HG03457 (cell line): ENCODE measurements at regions not wholly inside any gene's neighbourhood (a gene's known extent, or its start where the extent isn't known, plus 50 kb on each side); places are given as distances from the start of the nearest gene placed in this dataset.
"Not testable (repeated sequence)": the region's sequence is repeated elsewhere in the genome, so short reads cannot be mapped to it uniquely, and the experiment has no call there.

Source experiments
- ATAC-seq: cut with Tn5 transposase; IDR thresholded peaks from one replicate; pipeline ENCODE4 v1.9.1; 2021; ENCODE audit warnings: moderate number of reproducible peaks; ENCODE audit not compliant: unreplicated experiment

DNA sequence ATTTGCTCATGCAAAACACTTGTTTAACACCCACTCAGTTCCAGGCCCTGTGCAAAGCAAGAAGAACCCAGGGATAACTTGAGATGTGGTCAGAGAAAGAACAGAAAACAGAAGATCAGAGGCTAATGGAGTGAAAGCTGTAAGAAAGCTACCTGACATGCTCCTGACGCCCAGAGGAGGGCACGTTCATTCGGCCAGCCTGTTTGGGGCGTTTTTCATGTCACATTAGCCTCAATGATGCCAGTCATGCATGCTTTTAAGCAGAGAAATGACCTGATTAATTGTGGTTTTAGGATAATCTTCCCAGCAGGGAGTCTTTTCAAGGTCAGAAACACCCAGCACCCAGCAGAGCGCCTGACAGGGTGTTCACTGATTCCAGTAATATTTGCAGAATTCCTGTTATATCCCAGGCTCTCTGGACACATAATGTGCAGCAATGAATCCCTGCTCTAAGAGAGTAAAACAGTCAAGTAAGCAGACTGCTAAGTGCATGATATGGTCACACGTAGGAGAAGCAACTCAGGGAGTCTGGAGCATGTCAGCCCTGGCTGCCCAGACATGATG lies 320.0 kb downstream of the LRATD1 start:
- ATAC-seq, result no peak

DNA sequence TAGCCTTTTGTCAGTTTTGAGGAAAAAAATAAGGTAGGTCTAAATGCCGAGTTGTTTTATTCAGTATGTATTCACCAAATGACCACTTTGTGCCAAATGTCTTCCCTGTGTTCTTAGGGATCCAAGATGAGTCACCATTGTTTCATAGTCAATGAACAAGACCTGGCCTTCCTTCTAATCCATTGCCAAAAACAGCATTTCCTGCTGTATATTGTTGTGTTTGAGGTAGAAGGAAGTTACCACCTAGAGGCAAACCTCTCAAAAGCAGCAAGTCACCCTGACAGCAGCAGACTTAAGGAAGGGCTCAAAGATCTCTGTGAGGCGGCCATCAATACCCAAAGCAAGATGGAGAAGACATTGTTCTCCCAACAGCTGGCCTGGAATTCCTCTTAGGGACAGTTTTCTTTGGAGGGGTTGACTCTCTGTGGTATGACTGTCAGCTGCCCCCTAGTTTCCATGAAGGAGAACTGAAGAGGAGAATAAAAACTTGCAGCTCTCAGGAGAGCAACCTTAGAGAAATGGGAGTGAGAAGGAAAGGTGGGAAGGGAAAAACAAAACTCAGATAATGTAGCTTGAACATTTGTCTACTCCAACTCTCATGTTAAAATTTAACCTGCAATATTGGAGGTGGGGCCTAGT lies 328.3 kb downstream of the LRATD1 start:
- ATAC-seq, result no peak

DNA sequence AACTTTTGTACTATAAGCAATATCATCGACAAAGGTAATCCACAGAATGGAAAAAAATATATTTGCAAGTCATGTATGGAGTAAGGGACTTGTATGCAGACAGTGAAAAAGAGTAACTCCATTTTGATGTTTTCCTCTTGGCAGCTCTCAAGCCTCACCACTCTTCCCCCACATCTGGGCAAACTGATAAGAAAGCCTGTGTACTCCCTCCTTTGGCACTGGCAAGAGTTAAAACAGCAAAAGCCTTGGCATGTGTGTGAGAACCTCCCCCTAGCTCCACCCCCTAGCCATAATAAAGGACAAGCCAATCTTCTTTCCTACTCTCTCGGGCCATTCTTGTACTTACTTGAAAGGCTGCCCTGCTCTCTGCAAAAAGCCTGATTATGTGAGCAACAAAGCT lies 335.2 kb downstream of the LRATD1 start:
- no peak for ATAC-seq

DNA sequence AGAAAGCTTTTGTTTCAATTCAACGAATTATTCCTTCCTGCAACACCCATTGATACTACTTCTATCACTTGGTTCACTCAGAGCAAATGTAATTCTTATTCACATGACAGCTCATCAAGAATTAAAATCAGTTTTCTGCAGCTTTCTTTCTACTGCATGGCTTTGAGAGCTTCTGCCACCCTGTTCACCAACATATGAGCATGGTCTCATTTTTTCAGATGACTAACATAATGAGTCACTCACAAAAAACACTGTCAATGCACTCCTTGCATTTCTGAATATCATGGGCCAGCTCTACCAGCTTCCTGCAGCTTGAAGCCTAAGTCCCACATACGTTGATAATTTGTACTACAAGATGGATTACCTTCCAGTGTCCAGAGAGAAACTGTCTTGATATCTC lies 342.9 kb downstream of the LRATD1 start:
- no peak for ATAC-seq

DNA sequence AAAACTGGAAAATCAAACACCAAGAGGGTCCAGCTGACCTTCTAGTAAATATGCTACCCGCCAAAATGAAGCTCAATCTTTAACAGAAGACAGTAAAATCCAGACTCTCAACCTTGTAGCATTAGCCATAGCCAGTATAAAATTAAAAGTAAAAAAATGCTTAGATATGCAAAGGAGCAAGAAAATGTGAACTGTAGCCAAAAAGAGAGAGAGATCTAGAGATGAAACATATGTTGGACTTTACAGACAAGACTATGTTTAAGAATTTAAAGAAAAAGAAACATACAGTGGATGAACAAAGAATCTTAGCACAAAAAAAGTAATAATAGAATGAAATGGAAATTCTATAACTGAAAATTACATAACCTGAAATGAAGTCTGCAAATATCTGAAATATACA lies 344.5 kb downstream of the LRATD1 start:
- ATAC-seq, result no peak

DNA sequence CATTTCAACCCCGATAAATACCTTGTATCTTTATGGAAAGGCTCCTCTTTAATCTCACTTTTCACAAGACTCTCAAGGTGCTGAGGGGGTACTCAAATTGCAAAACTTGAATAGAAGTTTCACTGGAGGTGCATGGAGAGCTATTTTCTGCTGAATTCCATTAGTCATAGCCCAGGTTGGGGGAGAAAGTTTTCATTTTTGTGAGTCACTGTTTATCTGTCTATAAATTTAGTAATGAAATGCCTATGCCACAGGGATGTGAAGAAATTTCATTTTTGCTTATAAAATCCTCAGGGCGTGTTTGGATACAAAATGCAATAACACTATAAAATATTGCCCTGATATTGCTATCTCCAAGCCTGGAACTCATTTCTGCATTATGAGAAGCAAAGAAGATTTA lies 346.3 kb downstream of the LRATD1 start:
- ATAC-seq, result no peak

DNA sequence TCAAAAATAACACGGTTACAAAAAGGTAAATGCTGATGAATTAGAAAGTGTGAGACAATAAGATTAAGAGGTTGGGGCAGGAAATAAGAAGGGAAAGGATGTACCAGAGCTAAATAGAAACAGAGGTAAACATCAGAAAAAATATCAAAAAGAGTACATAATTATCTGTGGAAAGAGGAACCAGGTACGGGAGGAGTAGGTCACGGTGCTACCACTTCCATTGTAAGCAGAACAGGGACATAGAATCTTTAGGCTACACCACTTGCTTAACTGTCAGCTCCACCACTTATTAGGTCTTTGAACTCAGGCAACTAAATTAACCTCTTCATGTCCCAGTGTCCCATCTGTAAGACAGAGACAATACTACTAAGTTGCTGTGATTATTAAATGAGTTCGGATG lies 350.3 kb downstream of the LRATD1 start:
- no peak for ATAC-seq

DNA sequence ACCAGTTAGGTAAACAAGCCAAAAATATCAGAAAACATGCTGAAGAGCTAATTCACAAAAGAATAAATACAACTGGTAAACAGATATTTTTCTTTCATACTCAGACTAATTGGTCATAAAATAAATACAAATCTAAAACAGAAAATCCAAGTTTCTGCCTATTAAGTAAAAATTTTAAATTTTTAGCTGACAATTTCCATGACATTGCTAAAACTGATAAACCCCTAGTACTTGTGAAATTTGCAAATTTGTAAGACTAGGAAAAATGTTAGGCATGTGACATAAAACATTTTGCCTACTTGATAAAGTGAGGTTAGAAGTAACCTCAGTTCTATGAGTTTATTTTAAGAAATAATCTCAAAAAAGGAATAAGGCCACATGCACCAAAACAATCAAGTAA lies 356.1 kb downstream of the LRATD1 start:
- no peak for ATAC-seq

DNA sequence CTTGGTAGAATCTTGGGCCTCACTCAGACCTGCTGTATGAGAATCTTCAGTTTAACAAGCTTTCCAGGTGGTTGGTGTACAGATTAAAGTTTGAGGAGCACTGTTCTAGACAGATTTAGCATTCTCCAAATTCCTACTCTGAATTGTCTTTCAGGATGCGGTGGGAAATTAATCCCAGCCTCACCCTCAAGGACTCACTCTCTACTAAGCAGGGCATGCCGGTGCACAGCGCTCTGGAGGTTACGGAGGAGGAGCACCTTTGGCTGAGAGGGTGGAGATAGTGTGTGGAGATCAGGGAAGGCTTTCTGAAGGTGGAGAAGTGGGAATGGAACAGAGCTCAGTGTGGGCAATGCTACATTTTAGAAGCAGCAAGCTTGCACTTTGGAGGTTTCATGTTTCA lies 359.2 kb downstream of the LRATD1 start:
- ATAC-seq, result no peak

DNA sequence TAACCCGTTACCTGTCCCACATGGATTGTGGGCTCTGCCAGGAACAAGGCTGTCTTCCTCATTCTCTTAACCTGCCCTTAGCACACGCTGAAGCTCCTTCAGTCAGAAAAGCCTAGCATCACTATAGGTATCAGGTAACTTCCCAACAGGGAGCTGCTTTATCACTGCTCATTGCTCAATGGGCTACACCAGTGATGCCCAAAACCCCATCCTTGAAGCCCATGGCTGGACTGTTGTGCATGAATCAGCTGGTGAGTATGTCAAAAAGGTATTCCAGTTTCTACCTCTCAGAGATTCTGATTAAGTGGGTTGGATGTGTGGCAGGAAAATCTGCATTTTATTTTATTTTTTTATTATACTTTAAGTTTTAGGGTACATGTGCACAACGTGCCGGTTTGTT lies 362.2 kb downstream of the LRATD1 start:
- no peak for ATAC-seq

DNA sequence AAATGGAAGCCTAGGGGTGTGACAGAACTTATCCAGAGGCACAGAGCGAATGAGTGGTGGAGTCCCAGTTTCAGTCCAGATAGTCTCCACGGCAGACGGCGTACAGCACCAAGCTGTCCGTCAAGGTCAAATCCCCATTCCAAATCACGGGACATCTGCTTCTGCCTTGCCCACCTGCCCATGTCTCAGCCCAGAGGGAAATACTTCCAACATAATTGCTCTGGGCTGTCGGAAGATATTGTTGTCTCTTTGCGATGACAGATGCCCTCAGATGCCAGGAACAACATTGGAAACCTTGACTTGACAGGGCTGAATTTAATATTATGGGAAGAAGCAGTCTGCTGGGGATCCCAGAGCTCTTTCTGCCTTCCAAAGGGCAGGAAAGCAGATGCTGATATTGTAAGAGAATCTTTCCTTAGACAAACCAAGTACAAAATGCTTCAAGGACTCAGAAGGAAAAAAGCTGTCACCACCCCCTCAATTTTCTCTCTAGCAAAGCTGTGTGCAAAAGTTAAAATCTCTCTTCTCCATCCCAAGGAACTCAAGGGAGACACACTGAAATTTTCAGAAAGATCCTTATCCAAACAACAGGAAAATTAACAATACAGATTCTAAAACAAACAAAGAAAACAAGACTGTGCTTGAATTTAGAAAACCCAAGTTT lies 364.0 kb downstream of the LRATD1 start:
- no peak for ATAC-seq

DNA sequence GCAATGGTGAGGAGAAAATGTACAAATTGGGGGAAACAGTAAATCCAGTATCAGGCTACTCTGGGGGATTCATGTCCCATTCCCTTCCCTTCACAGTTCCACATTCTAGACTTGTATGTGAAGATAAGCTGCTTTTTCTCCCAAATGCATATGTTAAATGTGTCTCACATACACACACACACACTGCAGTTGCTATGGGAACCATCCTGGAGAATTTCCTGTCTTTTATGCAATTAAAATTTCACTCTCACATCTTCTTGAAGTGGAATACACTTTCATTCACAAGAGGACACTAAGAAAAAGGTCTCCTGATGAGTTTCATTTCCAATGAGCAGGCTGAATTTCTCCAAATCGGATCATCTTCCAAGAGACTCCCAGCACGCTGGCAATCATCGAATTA lies 366.0 kb downstream of the LRATD1 start:
- no peak for ATAC-seq

DNA sequence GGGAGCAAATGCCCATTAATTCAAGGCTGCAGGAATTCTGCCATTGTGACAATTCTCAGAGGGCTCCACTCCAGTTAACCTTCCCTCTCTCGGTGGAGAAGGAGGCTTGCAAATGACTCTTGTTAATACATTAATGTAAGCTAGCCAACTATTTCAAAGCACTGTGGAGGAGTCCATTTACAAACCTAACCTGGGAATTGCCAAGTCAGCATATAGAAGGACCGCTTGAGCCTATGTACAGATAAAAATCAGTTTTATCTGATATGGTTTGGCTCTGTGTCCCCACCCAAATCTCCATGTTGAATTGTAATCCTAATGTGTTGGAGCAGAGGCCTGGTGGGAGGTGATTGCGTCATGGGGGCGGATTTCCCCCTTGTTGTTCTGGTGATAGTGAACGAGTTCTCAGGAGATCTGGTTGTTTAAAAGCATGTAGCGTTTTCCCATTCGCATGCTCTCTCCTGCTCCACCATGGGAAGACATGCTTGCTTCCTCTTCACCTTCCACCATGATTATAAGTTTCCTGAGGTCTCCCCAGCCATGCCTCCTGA lies 366.7 kb downstream of the LRATD1 start:
- no peak for ATAC-seq

DNA sequence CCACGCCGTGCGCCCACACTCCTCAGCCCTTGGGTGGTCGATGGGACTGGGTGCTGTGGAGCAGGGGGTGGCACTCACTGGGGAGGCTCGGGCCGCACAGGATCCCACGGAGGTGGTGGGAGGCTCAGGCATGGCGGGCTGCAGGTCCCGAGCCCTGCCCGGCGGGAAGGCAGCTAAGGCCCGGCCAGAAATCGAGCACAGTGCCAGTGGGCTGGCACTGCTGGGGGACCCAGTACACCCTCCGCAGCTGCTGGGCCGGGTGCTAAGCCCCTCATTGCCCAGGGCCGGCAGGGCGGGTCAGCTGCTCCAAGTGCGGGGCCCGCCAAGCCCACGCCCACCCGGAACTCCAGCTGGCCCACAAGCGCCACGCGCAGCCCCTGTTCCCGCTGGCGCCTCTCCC lies 370.0 kb downstream of the LRATD1 start:
- not testable (repeated sequence) for ATAC-seq

DNA sequence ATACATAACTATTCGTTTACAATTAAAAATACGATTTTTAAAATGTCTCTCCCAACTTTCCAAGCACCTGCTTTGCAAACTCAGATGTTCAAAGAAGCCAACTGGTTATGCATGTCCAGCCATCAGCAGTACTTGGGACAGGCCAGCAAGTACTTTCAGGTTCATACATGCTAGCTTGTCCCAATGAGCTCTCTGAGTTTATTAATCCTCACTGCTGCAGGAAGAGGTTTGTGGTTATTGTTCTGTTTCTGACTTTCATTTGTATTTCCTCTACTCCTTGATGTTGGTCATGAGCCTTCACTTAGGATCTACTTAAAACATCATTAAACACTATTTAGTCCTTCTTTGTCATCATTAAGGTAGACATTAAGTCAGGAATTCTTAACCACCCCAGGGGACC lies 374.1 kb downstream of the LRATD1 start:
- peak; percentile 54 for ATAC-seq

DNA sequence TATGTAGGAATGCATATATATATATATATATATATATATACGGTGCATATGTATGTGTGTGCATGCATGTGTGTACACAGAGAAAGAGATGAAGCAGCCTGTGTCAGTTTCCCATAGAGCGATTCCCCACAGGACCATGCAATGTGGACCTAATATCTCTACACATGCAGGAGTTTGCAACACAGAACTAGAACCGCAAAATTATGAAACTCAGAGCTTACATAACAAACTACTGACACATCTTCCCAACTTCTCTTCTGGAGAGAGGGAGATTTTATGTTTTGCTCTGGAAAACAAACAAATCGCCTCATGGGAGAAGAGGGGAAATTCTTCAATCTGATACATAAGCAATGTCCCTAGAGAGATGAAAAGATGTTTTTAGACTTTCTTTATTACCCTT lies 377.2 kb downstream of the LRATD1 start:
- ATAC-seq, result no peak

DNA sequence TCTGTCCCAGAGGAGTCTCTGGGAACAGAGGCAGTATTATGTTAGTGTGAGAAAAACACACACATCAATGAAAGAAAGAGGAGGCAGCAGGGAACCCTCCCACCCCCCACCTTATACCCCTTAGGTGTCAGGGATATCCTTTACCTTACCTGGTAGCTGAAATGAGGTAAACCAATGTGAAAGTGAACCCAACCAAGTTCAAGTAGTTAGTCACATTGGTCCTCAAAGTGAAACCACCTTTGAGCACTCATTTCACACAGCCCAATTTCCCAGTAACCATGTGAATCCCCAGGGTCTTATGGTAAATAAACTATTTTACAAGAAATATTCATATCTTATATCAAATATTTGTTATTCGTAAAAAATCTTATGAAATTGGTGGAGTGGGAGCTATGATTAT lies 377.8 kb downstream of the LRATD1 start:
- no peak for ATAC-seq

DNA sequence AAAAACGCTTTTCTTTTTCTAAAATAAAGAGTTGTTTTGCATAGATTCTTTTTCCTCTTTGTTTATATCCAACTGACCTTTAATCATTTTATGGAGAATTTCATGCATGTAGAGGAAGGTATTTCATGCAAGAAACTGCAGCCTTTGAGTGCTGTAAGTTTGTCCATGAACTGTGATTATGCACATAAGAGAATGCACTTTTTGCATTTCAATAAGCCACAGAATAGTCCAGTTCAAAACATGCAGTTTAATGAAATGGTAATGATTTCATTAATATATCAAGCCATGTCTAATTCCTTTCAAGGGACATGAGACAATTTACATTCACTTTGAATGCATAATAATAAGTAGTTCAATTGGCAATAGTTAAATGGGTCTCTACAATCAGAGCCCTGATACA lies 386.3 kb downstream of the LRATD1 start:
- no peak for ATAC-seq

DNA sequence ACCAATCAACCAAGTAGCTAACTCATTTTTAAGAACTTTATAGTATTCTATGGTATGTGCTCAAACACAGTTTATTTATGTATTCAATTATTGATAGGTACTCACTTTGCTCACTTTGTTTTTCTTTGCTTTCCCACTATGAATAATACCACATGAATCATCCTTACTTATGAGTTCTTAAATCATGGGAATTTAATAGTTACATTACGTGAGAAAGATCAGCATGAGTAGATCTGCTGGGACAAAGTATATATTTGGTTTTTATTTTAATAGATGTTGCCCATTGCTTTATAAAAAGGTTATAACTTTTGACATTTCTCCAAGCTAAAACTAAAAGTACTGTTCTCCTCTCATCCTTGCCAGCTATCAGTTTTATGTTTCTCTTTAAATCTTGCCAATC lies 390.7 kb downstream of the LRATD1 start:
- ATAC-seq, result no peak

DNA sequence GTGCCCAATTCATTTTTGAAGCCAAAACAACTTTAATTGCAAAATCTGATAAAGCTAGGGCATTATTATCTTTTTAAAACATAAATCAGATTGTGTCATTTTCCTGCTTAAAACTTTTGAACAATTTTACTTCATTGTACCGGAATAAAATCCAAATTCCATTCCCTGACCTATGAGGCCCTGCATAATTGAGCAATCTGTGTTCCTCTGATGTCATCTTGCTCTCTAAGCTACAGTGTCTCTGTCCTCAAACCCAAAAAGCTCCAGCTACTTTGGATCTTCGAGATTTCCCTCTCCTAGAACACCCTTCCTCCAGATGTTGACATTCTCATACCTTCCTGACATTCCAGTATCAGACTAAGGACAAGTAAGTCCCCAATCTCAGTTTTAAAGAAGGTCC lies 395.9 kb downstream of the LRATD1 start:
- ATAC-seq, result no peak

DNA sequence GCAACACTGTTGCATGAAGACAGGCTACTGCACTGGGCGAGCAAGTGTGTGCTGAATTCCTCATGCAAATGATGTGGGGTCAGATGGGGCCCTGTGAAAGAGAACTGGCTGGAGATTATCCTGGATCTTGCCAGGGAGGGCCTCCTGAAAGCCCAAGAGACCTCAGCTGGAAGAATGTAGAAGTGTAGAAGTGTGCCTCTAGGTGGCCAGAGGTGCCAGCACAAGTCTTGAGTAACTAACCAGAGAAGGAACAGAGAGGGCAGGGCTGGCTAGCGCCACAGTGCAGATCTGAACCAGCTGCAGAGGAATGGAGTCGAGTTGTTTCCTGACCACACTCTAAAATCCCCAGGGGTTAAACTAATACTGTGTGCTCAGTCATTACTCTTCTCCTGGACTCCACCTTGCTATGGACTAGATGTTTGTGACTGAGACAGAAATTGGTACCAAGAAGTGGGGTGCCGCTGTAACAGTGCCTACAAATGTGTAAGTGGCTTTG lies 399.3 kb downstream of the LRATD1 start:
- peak; percentile 96 for ATAC-seq

DNA sequence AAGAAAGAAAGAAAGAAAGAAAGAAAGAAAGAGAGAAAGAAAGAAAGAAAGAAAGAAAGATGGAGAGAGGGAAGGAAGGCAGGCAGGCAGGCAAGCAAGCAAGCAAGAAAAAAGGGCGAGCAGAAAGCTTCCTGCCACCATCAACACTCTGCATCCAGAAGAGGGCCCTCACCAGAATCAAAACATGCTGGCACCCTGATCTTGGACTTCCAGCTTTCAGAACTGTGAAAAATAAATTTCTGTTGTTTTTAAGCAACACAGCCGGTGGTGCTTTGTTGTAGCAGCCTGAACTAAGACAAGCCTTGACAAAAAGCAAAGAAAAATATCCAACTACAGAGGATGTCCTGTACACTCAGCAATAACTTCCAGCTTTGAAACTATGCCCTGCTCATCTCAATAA lies 401.7 kb downstream of the LRATD1 start:
- ATAC-seq, result no peak
